Activated CD8-positive, alpha-beta memory T cell treated with anti-CD3 and anti-CD28 coated beads, Interleukin-2, amount 50 U/mL, for 1 hour (primary cell): ENCODE measurements at regions not wholly inside any gene's neighbourhood (a gene's known extent, or its start where the extent isn't known, plus 50 kb on each side); places are given as distances from the start of the nearest gene placed in this dataset.
"Not testable (repeated sequence)": the region's sequence is repeated elsewhere in the genome, so short reads cannot be mapped to it uniquely, and the experiment has no call there.

Experiments used
- DNase-seq: peaks from one replicate; pipeline ENCODE4 v3.0.0-alpha.2; 2020; ENCODE audit errors: extremely low read depth

DNA sequence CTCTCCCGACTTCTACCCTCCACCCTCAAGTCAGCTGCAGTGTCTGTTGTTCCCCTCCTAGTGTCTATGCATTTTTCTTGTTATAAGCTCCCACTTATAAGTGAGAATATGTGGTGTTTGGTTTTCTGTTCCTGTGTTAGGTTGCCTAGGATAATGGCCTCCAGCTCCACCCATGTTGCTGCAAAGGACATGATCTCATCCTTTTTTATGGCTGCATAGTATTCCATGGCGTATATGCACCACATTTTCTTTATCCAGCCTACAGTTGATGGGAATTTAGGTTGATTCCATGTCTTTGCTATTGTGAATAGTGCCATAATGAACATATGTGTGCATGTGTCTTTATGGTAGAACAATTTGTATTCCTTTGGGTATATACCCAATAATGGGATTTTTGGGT lies 80.7 kb downstream of the SPTSSA start:
- DNase-seq = not testable (repeated sequence)

DNA sequence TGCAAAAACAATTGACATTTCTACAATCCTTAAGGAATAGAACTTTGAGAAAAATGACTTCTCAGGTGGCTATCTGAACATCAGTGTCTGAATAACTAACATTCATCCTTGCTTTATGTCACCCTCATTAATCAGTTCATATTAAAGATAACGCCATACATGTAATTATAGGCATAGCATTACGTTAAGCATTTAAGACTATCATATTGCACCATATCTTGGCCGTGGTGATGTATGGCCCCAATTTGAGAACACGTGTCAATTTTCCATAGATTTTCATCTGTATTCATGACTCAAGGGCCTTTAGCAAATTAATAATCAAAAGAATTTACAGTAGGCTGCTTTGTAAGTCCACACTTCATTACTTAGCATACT lies 81.6 kb downstream of the SPTSSA start:
- no peak for DNase-seq

DNA sequence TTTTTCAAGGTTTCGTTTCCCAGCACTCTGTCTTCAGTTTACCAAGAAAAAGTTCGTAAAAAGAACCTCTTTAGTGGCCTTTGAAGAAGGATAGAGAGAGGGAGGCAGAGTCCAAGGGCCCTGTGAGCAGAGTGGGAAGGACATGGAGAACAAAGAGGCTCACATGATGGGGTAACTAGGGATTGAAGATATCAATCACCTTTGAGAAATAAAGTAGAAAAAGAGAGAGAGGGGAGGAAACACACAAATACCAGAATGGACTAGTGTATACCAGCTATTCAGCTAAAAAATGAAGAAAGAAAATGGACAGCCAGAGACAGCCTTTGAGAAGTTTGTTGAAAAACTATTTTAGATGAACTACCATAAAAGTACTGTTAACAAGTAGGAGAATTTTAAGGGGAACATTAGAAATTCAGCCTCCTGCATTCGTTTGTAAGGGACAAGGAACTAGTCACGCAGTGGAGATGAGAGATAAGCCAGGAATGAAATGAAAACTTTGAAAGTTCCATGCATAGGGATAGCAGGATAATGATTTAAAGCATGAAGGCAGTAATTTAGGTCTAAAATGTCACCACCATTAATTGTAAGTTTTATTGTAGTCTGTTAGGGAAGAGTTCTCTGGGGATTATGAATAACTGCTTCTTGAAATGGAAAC lies 82.1 kb downstream of the SPTSSA start:
- DNase-seq = no peak

DNA sequence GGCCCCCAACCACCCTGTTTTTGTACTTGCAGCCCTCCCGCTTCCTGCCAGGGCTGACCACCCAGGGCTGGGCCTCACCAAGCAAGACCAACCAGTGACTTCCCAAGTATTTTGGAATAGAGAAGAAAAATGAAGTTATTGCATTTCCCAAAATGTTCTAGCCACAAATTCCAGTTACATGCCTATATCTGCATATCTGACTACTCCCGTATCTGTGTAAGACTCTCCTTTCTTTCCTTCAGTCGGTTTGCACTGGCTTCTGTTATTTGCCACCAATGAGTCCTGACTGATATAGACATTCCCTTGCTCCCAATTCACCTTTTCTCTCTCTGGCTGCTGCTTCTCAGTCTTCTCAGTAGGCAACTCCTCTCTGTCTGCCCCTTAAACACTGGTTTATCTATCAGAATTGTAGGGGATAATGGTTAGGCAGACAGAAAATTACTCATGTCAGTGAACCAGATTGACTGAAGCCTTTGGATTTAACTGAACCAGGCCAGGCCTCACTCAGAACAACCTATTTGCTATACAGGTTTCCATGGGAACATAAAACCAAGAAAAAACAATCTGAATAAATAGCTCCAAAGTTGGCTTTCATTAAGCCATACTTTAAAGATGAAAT lies 85.3 kb downstream of the SPTSSA start:
- no peak for DNase-seq

DNA sequence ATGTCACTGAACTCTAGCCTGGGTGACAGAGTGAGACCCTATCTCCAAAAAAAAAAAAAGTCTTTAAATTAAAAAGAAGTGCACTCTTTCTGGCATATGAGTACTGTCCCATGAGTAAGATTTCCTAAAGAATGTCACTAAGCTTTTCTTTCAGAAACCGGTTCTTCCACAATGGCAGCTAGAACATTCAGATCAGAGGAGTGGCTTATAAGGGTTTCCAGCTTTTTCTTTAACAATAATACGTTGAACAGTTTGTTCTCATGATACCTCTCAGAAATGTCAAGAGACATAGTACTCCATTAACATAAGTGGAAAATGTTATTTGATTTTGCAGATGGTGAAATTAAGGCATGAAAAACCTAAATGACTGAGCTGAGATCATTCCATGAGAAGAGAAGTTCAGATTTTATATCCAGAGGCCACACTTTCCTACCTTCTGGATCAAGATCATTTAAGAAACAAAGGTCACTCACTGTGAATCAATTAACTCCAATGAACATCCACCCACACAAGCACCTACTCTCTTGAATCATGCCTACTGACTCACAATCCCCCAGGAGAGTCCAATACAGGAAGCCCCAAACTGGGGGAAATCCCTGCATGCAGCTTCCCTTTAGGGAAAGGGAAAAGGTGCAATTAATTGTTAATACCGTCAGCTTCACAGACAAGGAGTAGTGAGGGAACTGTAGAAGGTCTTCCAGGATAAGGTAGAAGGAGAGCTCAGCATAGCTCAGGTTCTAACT lies 86.9 kb downstream of the SPTSSA start:
- DNase-seq = no peak

DNA sequence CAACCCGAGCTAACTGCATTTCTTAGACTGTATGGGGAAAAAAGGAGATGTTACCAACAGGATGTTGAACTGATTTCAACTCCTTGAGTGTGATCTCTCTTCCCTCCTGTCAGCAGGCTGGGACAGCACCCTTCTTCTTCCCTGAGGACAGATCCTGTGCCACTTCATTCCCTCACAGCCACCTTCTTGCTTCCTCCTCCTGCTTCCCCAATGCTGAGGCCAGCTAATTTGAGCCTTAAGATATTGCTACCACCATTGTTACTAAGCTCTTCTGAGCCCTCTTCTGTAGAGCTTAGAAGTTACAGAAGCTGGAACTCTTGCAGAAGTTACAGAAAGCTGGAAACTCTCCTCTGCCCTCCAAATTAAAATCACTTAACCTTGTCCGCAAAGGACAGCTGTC lies 88.8 kb downstream of the SPTSSA start:
- no peak for DNase-seq

DNA sequence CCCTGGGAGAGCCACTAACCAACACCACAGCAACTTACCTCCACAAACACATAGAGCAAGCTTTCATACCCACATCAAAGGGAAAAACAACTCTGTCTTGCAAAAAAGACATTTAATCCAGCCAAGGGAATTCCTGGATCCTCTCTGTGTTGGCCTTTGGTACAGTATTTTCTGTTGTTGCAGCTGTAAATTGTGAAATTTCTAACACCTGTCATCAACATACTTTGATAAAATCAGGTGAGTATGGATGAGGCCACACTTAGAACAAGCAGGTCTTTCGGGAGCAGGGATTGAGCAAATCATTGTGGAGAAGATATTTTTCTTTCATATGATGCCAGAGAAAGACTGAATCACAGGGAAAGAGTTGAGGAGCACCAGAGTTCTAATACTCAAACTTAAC lies 89.3 kb downstream of the SPTSSA start:
- DNase-seq = no peak

DNA sequence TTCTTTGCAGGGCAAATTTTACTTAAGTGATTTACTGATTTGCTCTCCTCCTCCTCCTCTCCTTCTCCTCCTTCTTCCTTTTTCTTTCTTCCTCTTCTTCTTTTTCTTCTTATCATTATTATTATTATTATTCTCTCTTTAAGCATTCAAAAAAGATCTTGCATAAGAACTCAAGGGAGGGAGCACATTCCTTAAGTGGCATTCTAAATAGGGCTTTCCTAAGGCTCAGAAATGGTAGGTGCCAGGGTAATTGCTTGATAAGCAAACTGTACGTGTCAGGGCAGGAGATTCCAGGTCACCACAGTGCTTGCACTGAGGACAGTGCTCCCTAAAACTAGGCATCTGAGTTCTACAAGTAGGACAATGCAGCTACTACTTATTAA lies 92.4 kb downstream of the SPTSSA start:
- no peak for DNase-seq

DNA sequence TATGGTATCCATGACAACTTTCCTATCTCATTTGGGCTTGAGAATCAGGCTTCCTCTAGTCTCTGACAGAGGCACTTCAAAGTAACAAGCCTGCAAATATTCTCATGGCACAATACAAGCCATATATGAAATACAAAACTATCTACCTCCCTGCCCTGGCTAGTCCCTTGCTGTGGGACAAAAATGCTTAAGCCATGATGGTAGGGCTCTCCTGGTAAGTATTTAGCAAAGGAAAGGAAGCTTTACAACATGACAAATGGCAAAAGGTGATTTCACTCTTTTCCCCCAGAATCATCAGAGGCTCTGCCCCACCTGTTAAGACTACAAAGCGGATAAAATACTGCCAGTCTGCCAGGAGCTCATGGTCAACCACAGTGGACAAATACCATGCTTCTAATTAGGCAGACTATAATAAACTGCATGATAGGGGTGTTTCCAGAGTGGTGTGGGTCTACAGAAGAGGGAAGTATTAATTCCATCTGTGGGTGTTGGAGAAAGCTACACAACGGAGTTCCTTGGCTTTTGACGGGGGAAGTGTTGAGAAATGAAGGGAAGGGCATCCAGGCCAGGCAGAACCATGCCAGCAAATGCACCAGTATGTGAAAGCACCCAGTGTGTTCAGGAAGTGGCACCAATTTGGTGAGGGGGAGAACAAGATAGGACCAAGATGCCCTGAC lies 92.9 kb downstream of the SPTSSA start:
- DNase-seq = no peak

DNA sequence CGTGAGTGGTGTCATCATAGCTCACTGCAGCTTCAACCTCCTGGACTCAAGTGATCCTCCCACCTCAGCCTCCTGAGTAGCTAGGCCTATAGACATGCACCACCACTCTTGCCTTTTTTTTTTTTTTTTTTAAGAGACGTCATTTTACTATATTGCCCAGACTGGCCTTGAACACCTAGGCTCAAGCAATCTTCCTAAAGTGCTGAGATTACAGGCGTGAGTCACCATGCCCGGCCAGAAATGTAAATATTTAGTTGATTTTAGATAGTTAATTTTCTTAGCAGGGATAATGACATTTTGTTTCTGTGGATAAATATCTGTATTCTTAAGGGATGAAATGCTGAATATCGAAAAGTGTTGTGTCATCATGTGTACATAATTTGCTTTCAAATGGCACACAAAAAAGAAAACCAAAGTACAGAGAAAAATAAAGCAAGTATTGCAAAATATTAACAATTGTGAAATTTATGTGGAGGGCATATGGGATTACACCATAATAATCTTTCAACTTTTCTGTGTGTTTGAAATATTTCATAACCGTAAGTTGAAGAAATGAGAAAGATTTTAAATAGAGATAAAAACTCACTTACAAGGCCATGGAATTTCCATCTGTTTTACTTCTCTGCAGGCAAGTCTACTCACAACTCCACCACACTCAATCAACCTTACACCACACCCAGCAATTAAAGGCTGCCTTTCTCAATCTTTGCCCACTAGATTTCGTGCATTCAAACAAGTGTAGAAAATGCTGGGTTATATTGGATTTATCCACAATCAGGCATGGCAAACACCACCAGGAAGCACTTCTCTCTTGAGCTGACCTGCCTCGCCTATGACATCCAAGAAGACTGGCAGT lies 93.7 kb downstream of the SPTSSA start:
- DNase-seq = no peak

DNA sequence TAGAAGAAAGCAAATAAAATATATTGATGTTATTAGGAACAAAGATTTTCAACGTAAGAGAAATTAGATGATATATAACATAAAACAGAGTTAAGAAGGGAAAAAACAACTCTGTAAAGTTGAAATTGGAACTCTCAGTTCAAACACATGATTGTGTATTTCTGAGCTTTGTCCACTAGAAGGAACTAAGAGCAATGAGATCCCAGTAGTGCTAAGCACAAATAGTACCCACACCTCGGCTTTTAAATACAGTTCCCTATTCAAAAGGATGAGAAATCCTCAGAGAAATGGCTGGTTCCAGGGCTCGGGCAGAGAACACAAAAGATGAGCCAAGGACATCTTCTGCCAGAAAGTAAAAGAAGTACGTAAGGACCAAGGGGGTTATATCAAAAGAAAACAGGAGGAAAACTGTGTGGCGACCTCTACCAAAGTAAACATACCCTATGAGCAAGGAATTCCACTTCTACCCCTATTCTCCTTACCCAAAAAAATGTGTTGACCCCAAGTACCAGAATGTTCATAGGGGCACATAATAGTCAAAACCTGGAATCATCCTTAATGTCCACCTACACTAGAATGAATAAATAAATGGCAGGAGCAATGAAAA lies 96.6 kb downstream of the SPTSSA start:
- DNase-seq = no peak

DNA sequence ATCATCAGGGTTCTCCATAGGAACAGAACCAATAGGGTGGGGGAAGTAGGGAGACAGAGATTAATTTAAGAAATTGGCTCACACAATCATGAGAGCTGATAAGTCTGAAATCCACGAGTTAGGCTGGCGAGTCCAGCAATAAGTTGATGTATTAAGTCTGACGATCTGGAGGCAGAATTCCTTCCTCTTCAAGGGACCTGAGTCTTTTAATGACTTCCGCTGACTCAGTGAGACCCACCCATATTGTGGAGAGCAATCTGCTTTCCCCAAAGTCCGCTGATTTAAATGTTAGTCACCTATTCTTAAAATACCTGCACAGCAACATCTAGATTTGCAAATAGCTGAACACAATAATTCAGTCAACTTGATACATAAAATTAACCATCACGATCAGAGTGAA lies 97.8 kb downstream of the SPTSSA start:
- no peak for DNase-seq

DNA sequence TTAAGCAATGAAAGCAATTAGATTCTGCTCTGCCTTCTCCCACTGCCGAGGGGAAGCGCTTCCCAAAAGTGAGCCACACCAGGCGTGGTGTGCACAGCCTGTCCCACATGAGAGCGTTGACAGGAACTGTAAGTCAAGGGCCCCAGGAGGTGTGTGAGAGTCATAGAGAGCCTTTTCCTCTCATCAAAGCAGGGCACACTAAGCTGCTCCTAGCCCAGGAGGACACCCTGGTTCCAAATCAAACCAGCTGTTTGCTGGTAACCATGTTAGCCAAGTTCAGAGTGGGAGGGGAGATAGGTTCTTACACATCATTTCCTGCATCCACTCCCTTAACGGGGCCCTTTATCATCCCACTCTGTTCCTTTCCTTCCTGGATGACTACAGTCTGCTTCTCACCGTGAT lies 98.3 kb downstream of the SPTSSA start:
- DNase-seq = no peak

DNA sequence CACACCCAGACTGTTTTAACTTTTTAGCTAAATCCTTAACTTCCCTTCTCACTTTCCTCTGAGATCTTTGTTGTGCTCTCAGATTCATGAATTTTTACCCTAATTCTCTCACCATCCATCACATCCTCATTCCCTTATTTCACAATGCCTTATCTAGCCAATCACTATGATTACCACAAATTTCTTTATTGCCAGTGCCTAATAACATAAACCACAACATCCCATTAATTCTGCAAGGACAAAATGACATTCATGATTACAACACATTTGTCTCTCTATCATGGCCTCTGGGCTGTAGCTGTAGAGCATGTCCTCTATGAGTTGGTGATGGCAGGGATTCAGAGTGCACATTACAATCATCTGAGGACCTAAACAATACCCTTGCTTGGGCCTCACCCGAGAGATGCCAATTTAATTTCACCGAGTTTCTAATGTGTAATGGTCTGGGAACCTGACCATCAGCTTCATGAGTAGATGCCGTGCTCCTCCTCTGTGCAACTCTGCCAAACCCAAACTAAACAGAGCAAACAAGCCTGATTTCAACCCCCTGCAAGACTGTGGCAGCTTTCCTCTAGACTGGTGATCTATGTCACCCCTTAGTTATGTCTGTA lies 99.3 kb downstream of the SPTSSA start:
- DNase-seq = no peak

DNA sequence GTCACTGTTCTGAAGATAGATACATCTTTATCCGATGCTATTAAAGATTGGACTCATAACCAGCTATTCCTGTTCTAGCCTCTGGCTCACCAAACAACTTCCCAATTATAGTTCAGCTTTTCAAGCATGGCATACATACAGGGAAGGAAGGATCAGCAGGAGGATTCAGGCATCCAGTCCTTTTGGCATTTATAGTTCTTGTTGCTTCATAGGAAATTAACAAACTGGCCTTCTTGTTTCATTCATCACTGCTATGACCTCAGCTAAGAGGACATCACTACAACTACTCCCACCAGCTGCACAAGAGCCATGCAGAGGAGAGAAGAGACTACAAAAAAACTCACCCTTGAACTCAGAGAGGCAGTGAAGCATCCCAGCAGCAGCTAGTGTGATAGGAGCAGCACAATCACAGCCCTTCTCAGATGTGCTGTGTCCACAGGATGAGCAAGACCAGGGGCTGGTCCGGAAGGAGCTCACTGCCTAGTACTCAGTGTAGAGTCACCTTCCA lies 100.5 kb downstream of the SPTSSA start:
- DNase-seq = no peak

DNA sequence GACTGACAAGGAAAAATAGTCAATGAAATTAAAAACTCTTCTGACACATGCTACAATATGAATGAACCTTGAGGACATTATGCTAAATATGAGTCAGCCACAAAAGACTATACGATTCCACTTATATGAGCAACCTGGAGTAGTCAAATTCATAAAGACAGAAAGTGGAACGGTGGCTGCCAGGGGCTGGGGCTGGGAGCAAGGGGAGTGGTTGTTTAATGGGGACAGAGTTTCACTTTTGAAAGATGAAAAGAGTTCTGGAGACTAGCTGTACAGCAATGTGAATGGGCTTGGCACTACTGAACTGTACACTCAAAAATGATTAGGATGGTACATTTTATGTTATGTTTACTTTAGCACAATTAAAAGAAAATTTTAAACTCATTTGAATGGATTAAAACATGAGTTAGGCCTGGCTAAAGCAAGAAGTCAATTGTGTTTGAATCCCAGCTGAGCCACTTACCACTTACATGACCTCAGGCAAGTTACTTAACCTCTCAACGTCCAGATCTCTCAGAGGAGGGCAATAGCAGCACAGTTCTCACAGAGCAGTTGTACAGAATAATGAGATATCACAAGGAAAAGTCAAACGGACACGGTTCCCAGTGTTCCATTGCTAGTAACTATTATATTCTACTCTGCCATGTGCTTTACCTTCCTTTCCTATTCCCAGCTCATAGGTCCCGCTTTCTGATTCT lies 102.5 kb downstream of the SPTSSA start:
- DNase-seq = no peak

DNA sequence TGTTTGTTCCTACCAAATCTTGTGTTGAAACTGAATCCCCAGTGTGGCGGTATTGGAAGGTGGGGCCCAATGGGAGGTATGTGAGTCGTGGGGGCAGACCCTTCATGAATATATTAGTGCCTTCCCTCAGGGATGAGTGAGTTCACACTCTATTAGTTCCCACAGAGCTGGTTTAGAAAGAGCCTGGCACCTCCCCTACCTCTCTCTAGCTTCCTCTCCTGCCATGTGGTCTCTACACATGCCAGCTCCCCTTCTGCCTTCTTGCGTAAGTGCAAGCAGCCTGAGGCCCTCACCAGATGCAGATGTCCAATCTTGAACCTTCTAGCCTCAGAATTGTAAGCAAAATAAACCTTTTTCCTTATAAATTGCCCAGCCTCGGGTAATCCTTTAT lies 105.8 kb downstream of the SPTSSA start:
- DNase-seq = no peak

DNA sequence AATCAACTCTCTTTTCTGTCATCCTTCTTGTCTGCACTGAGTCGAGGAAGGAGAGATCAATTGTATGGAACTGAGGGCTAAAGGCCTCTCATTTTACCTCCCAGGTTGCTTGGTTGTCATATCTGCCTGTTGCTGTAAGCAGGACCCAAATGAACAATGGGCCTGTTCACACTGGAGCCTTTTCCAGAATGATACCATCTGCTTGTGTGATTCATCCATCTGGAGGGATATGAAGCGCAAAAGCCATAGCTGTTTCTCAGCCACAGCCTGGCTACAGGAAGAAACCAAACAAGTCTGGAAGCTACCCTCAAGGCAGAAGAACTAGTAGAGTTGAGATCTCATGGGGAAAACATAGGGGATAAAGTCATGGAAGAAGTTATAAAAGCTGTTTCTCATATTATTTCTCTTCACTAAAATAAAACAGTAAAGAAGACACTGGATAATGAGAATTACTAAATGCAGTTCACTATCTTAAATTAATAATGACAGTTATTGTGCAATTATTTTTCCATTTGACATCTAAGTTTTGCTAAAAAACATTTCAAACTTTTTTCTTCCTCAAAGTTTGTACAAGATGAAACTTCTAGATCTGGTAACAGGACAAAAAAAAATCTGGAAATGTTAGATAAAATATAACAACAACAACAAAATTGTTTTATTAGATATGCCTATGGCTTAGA lies 106.3 kb downstream of the SPTSSA start:
- no peak for DNase-seq

DNA sequence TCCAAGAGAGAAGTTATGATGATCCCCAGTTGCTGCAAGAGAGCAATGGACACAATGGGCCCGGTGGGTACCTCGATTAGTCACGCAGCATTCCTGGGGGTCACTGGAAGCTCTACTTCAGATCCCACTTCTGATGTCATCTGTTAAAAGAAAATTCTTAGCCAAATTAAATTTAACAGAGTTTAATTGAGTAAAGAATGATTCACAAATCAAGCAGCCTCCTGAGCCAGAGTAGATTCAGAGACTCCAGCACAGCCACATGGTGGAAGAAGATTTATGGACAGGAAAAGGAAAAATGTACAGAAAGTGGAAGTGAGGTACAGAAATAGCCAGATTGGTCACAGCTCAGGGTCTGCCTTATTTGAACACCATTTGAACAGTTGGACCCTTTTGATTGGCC lies 107.5 kb downstream of the SPTSSA start:
- no peak for DNase-seq

DNA sequence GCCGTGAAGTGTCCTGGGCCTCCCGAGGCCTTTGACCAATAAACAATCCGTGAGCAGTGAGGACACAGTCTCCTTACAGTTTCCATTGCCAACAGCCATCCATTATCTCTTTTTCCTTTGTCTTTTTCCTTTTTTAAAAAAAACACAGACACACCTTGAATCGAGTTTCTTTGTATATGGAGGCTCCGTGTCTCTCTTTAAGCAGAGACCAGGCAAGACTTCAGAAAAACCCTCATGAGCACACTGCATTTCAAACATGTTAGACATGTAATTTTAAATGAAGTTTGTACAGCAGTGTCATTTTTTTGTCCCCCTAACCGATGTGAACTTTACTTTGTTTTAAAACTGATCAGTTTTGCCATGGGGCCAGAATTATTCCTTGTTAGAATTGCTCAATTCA lies 111.1 kb downstream of the SPTSSA start:
- no peak for DNase-seq
